Tibial nerve (tissue), 4 donors: ENCODE measurements at regions not wholly inside any gene's neighbourhood (a gene's known extent, or its start where the extent isn't known, plus 50 kb on each side); places are given as distances from the start of the nearest gene placed in this dataset.

Source experiments
- DNase-seq, 2 donors: peaks; one replicate each; pipeline ENCODE4 v3.0.0-alpha.2; 2019; ENCODE audit warnings: low spot score in 2 of 2
- H3K27ac ChIP-seq, 4 donors: fragments of 200-600 bp; sonication (generic) in 3 of 4; one replicate each; pipeline ENCODE4 v1.5.1; 2017 to 2019; ENCODE audit warnings: mild to moderate bottlenecking in 1 of 4
- H3K27me3 ChIP-seq, 2 donors: fragments of 200-600 bp; sonication (generic) in 1 of 2; one replicate each; pipeline versions ENCODE4 v1.5.1 to v1.6.0; 2017 to 2019
- H3K36me3 ChIP-seq, 3 donors: fragments of 200-600 bp; sonication (generic); one replicate each; pipeline ENCODE4 v1.5.1; 2018 to 2019
- H3K4me1 ChIP-seq, 4 donors: fragments of 200-600 bp; sonication (generic) in 3 of 4; one replicate each; pipeline ENCODE4 v1.5.1; 2017 to 2019
- H3K4me3 ChIP-seq, 4 donors: fragments of 200-600 bp; sonication (generic) in 3 of 4; one replicate each; pipeline ENCODE4 v1.5.1; 2017 to 2019; ENCODE audit warnings: mild to moderate bottlenecking in 1 of 4, moderate library complexity in 1 of 4
- H3K9me3 ChIP-seq, 4 donors: fragments of 200-600 bp; sonication (generic) in 3 of 4; one replicate each; pipeline ENCODE4 v1.5.1; 2017 to 2019
- CTCF ChIP-seq, 5 experiments: fragments of 200-600 bp in 3 of 5; fragments of 450-650 bp in 2 of 5; sonication (generic) in 3 of 5; IDR thresholded peaks; one replicate each; pipeline ENCODE4 v1.5.1; 2016 to 2019; ENCODE audit warnings: antibody characterized with exemption in 5 of 5, mild to moderate bottlenecking in 3 of 5, moderate library complexity in 2 of 5
- EP300 ChIP-seq, 2 donors: sonication (generic); formaldehyde crosslinking; IDR thresholded peaks; one replicate each; pipeline ENCODE4 v1.6.1; 2017; ENCODE audit warnings: antibody characterized with exemption in 2 of 2, mild to moderate bottlenecking in 1 of 2
- POLR2A ChIP-seq, 2 donors: fragments of 450-650 bp; IDR thresholded peaks; one replicate each; pipeline ENCODE4 v1.6.1; 2017; ENCODE audit warnings: antibody characterized with exemption in 2 of 2, mild to moderate bottlenecking in 2 of 2, moderate library complexity in 2 of 2
- WGBS, 2 donors: methylation state at CpG; one replicate each; pipeline ENCODE4 v1.1.5; 2018; 5-methylcytosine and 5-hydroxymethylcytosine counted together

GRCh38 chr2:59690849-59691248 lies 862.6 kb downstream of the BCL11A start:
- 89 to 94% methylated on average over 4 of the region's 4 CpGs for WGBS, 2 donors
- Histone ChIP-seq H3K27me3 (no peaks in the 10 kb centered on the region), H3K9me3 (peaks cover 0 to 8% (median 3%) of the 10 kb centered on the region in 4 donors), H3K4me1 (no peaks in the 10 kb centered on the region), H3K4me3 (no peak overlapping the region), H3K27ac (no peak overlapping the region), H3K36me3 (no peaks in the 10 kb centered on the region)
- DNase-seq: no peak
- TF ChIP-seq EP300 (IDR thresholded peaks at IDR 0.05): no peak

GRCh38 chr2:59684771-59685166 lies 868.7 kb downstream of the BCL11A start:
- H3K4me3 ChIP-seq: no peak overlapping the region
- no peak overlapping the region for H3K27ac ChIP-seq
- 70 to 80% methylated on average over 1 of the region's 1 CpG for WGBS, 2 donors
- DNase-seq: no peak
- H3K36me3 ChIP-seq: no peaks in the 10 kb centered on the region
- H3K4me1 ChIP-seq: no peaks in the 10 kb centered on the region
- no peaks in the 10 kb centered on the region for H3K27me3 ChIP-seq
- H3K9me3 ChIP-seq: peaks cover 0 to 13% (median 0%) of the 10 kb centered on the region in 4 donors
- TF ChIP-seq EP300 (IDR thresholded peaks at IDR 0.05) (no peak), CTCF (IDR thresholded peaks at IDR 0.05) (no peak), POLR2A (IDR thresholded peaks at IDR 0.05) (no peak)

GRCh38 chr2:59684116-59684770 lies 869.2 kb downstream of the BCL11A start:
- Histone ChIP-seq H3K4me3 (no peak overlapping the region), H3K36me3 (no peaks in the 10 kb centered on the region), H3K4me1 (no peaks in the 10 kb centered on the region), H3K9me3 (peaks cover 0 to 13% (median 0%) of the 10 kb centered on the region in 4 donors), H3K27ac (no peak overlapping the region), H3K27me3 (no peaks in the 10 kb centered on the region)
- DNase-seq: no peak
- TF ChIP-seq POLR2A (IDR thresholded peaks at IDR 0.05) (no peak), CTCF (IDR thresholded peaks at IDR 0.05) (no peak), EP300 (IDR thresholded peaks at IDR 0.05) (no peak)
- 57 to 66% methylated on average over 4 of the region's 4 CpGs for WGBS, 2 donors

- H3K27me3 ChIP-seq: no peaks in the 10 kb centered on the region
- DNase-seq: no peak
- H3K9me3 ChIP-seq: peaks cover 0 to 13% (median 0%) of the 10 kb centered on the region in 4 donors
- H3K4me1 ChIP-seq: no peaks in the 10 kb centered on the region
- no peak overlapping the region for H3K4me3 ChIP-seq
- H3K27ac ChIP-seq: no peak overlapping the region
- TF ChIP-seq POLR2A (IDR thresholded peaks at IDR 0.05): no peak
- TF ChIP-seq EP300 (IDR thresholded peaks at IDR 0.05): no peak
- TF ChIP-seq CTCF (IDR thresholded peaks at IDR 0.05): no peak
- 100% methylated on average over 1 of the region's 1 CpG for WGBS, 2 donors
- no peaks in the 10 kb centered on the region for H3K36me3 ChIP-seq
Observed at GRCh38 chr2:59680863-59681262, 872.6 kb downstream of the BCL11A start.

GRCh38 chr2:59677158-59677557 lies 876.3 kb downstream of the BCL11A start:
- WGBS, 2 donors: 65 to 70% methylated on average over 2 of the region's 2 CpGs

More at GRCh38 chr2:59677158-59677557, 876.3 kb downstream of the BCL11A start:
- Histone ChIP-seq H3K27ac (no peak overlapping the region), H3K4me3 (no peak overlapping the region), H3K27me3 (no peaks in the 10 kb centered on the region), H3K9me3 (peaks cover 0 to 13% (median 0%) of the 10 kb centered on the region in 4 donors), H3K4me1 (no peaks in the 10 kb centered on the region), H3K36me3 (no peaks in the 10 kb centered on the region)
- TF ChIP-seq CTCF (IDR thresholded peaks at IDR 0.05) (no peak), EP300 (IDR thresholded peaks at IDR 0.05) (no peak), POLR2A (IDR thresholded peaks at IDR 0.05) (no peak)
- DNase-seq: no peak
